K562 (cell line): ENCODE measurements at regions not wholly inside any gene's neighbourhood (a gene's known extent, or its start where the extent isn't known, plus 50 kb on each side); places are given as distances from the start of the nearest gene placed in this dataset.
A peak's percentile ranks its signal among the peaks of the same experiment; 100 is the strongest.

Experiments used
- ATAC-seq: fragments of 200-7000 bp; cut with Tn5 transposase; 3 replicates; pipeline ENCODE4 v1.9.1; 2020; ENCODE audit warnings: moderate library complexity
- BruUV-seq: library from RNA; stranded (reverse); fragments of 400-500 nt; replicated peaks from 2 replicates; lab custom pipeline; 2021; lab: Mats Ljungman, UMichigan
- CTCF ChIA-PET: fragments of 300-600 bp; formaldehyde crosslinking; extraction: SDS; loops from one replicate; lab custom pipeline; 2021; ENCODE audit warnings: low intra/inter-chr PET ratio; lab: Yijun Ruan, JAX
- POLR2A ChIA-PET: fragments of 300-600, 350-650 bp; sonication (Branson Sonifier 250); formaldehyde crosslinking; extraction: SDS; loops from one replicate; lab custom pipeline; 2021; ENCODE audit warnings: antibody characterized with exemption, inconsistent platforms; lab: Yijun Ruan, JAX
- DNase-seq, 4 experiments: peaks; one replicate each; pipeline versions ENCODE4 v3.0.0 to v3.0.0-alpha.2; 2011 to 2018; ENCODE audit warnings: low spot score in 3 of 4, mixed read lengths in 3 of 4; ENCODE audit errors: extremely low read depth in 1 of 4
- FAIRE-seq: peaks from 2 replicates; lab custom pipeline; 2011; peaks lifted over from hg19 to GRCh38; lab: Jason Lieb, UNC
- H2AFZ ChIP-seq: 2 replicates; pipeline ENCODE4 v1.6.0; 2011; ENCODE audit warnings: low read depth, low read length, control low read depth, inconsistent platforms
- H3K27ac ChIP-seq: fragments of 200-600 bp; 3 replicates; pipeline ENCODE4 v1.8.0; 2011; ENCODE audit warnings: low read depth, mild to moderate bottlenecking, control low read depth, inconsistent platforms, low read length, moderate library complexity, mixed read lengths; ENCODE audit errors: extremely low read depth
- H3K27me3 ChIP-seq, 2 experiments: fragments of 300-600 bp in 1 of 2; 2 replicates in 1 of 2; 3 replicates in 1 of 2; pipeline versions ENCODE4 v1.6.0 to v1.8.0; 2011; ENCODE audit warnings: inconsistent platforms in 2 of 2, low read length in 2 of 2, mild to moderate bottlenecking in 1 of 2, mixed read lengths in 1 of 2, moderate library complexity in 1 of 2; ENCODE audit not compliant: control insufficient read depth in 2 of 2, insufficient read depth in 2 of 2
- H3K36me3 ChIP-seq: fragments of 300-600 bp; 3 replicates; pipeline ENCODE4 v1.8.0; 2011; ENCODE audit warnings: mild to moderate bottlenecking, low read length, inconsistent platforms; ENCODE audit not compliant: control insufficient read depth, insufficient read depth
- H3K4me1 ChIP-seq, 2 experiments: fragments of 200-600 bp in 1 of 2; replicated peaks in 1 of 2; 2 replicates in 1 of 2; 3 replicates in 1 of 2; pipeline versions ENCODE4 v1.5.1 to v1.8.0; 2011; ENCODE audit warnings: inconsistent platforms in 2 of 2, low read length in 2 of 2, mild to moderate bottlenecking in 1 of 2, mixed read lengths in 1 of 2, moderate library complexity in 1 of 2; ENCODE audit not compliant: control insufficient read depth in 2 of 2, insufficient read depth in 2 of 2
- H3K4me2 ChIP-seq: 2 replicates; pipeline ENCODE4 v1.6.1; 2011; ENCODE audit warnings: low read length, control low read depth, inconsistent platforms, mixed read lengths; ENCODE audit not compliant: insufficient read depth
- H3K4me3 ChIP-seq: fragments of 200-600 bp; sonication (generic), shearing (Covaris generic); 2 replicates; pipeline ENCODE4 v1.5.1; 2016; ENCODE audit warnings: control low read depth, inconsistent platforms
- H3K79me2 ChIP-seq: fragments of 200-600 bp; 3 replicates; pipeline ENCODE4 v1.8.0; 2011; ENCODE audit warnings: low read length, inconsistent platforms; ENCODE audit not compliant: control insufficient read depth, insufficient read depth
- H3K9ac ChIP-seq, 2 experiments: 2 replicates each; pipeline versions ENCODE4 v1.6.0 to v1.6.1; 2011; ENCODE audit warnings: low read depth in 2 of 2, low read length in 2 of 2, control low read depth in 1 of 2, inconsistent platforms in 1 of 2, mild to moderate bottlenecking in 1 of 2, mixed read lengths in 1 of 2; ENCODE audit not compliant: insufficient read depth in 1 of 2
- H3K9me1 ChIP-seq: one replicate; pipeline ENCODE4 v1.6.0; 2011; ENCODE audit warnings: inconsistent platforms, mild to moderate bottlenecking, low read length, moderate library complexity; ENCODE audit not compliant: control insufficient read depth, insufficient read depth
- H3K9me3 ChIP-seq: replicated peaks from 2 replicates; pipeline ENCODE4 v1.5.1; 2011; ENCODE audit warnings: low read depth, low read length, inconsistent platforms; ENCODE audit not compliant: control insufficient read depth, insufficient read depth
- H4K20me1 ChIP-seq: replicated peaks from 2 replicates; pipeline ENCODE4 v1.6.1; 2011; ENCODE audit warnings: low read length, inconsistent platforms, mixed read lengths; ENCODE audit not compliant: control insufficient read depth, insufficient read depth
- CBX2 ChIP-seq: fragments of 200-600 bp; sonication (generic); IDR thresholded peaks from one replicate; pipeline ENCODE4 v1.6.1; 2012; ENCODE audit warnings: mild to moderate bottlenecking, low read length, inconsistent platforms; ENCODE audit not compliant: insufficient read depth, poor library complexity, severe bottlenecking
- CEBPG ChIP-seq, 3 experiments: fragments of 200-800 bp in 1 of 3; sonication (Bioruptor generic) in 1 of 3; sonication (generic) in 1 of 3; formaldehyde crosslinking in 1 of 3; IDR thresholded peaks in 2 of 3; conservative IDR thresholded peaks in 1 of 3; 2 replicates each; pipeline versions ENCODE4 v1.6.1 to v1.8.0; 2016 to 2022; ENCODE audit warnings: missing compliant biosample characterization in 2 of 3, missing genetic modification characterization in 2 of 3, mild to moderate bottlenecking in 1 of 3, missing genetic modification reagents in 1 of 3
- TRIM24 ChIP-seq, 2 experiments: fragments of 450-650 bp; IDR thresholded peaks; 2 replicates each; pipeline ENCODE4 v1.6.1; 2016
- ZNF197 ChIP-seq: fragments of 200-800 bp; sonication (Bioruptor generic); IDR thresholded peaks from 2 replicates; pipeline ENCODE4 v1.6.1; 2016; ENCODE audit warnings: low read depth, missing genetic modification characterization, missing compliant biosample characterization
- WGBS: fragments of 100-300 bp; shearing (Covaris generic); methylation state at CpG from one replicate; pipeline ENCODE4 v1.1.6; 2016; ENCODE audit warnings: low coverage, mixed read lengths; ENCODE audit not compliant: insufficient coverage; ENCODE audit errors: missing lambda C conversion rate; 5-methylcytosine and 5-hydroxymethylcytosine counted together
- in situ Hi-C: fragments of 300-500 bp; cut with MboI; formaldehyde crosslinking; loops from 4 replicates; pipeline ENCODE4 v1.15.0; 2018; ENCODE audit warnings: inconsistent platforms, mixed read lengths
- intact Hi-C: fragments of 100-400 bp; cut with micrococcal nuclease; formaldehyde crosslinking; loops from 2 replicates; pipeline ENCODE4 v1.14.2; 2022
- TF ChIP-seq, protein P1 (sequence below): fragments of 450-650 bp; IDR thresholded peaks from 2 replicates; pipeline ENCODE4 v1.6.1; 2017; ENCODE audit warnings: antibody characterized with exemption, mild to moderate bottlenecking
- TF ChIP-seq, protein P2 (sequence below), 2 experiments: fragments of 450-650 bp; IDR thresholded peaks; 2 replicates each; pipeline ENCODE4 v1.6.1; 2016; ENCODE audit warnings: mild to moderate bottlenecking in 2 of 2, borderline replicate concordance in 1 of 2, low read depth in 1 of 2, moderate library complexity in 1 of 2

DNA sequence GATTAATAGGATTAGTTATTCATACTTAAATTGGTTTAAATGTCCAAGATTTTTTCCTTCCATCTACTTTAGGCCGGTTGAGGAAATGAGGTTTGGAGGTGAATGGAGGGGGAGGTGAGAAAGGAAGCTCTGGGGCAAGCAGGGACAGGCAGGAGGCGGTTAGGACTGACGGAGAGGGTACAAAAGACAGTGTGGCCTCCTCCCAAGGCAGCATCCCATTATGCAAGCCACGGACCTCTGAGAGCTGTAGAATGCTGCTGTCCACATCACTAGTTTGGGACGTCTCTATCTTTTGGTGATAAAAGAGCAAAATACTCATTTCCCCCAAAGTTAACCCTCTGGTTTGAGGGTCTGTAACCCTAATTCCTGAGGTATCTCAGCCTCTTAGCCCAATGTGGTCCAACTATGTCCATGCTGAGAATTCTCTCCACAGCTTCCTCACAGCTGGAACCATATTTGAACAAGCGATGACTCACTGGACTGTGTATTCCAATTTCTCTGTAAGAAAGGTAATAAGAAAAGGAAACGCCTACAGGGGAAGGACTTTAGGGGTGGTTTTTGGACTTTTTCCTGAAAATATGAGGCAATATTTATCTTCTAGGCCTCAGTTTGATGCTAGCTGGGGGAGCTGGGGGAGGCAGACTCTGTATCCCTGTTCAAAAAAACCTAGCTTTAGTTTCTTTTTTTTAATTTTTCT, 172.2 kb downstream of the TFAP2B start:
- FAIRE-seq: peak; percentile 51
- Histone ChIP-seq H3K79me2 (no peaks in the 10 kb centered on the region), H3K4me1 (peaks cover 0 to 18% of the 10 kb centered on the region in 2 experiments; a peak in 3 of 5 replicates), H3K4me3 (no peak overlapping the region), H3K36me3 (no peaks in the 10 kb centered on the region), H4K20me1 (no peaks in the 10 kb centered on the region), H3K27ac (peak overlapping the region; percentile 22; the same call in 1 of the 3 replicates), H3K9me3 (no peaks in the 10 kb centered on the region), H3K9me1 (no peaks in the 10 kb centered on the region), H3K9ac (no peak overlapping the region), H3K27me3 (no peaks in the 10 kb centered on the region), H2AFZ (peak overlapping the region; percentile 83), H3K4me2 (no peak overlapping the region)
- intact Hi-C loops: no loop called here
- CTCF ChIA-PET: no interaction called here
- ATAC-seq: peak; percentile 46
- DNase-seq: peak in 2 of 4 experiments; percentile 35 to 53
- 59% methylated on average over 7 of the region's 7 CpGs for WGBS
- POLR2A ChIA-PET: interaction anchor here (0.5 to 1.5 kb wide), 6 partner anchors 9 to 104 kb away, joined by 3 to 7 read pairs (median 3); no protein-coding TSS in a partner anchor
- no TSS peak for BruUV-seq
- in situ Hi-C loops: no loop called here
- TF ChIP-seq CEBPG (CRISPR knock-in tag; IDR thresholded peaks at IDR 0.05) (no peak), CEBPG (tag; conservative IDR thresholded peaks at IDR 0.05 in 1 of 2, IDR thresholded peaks at IDR 0.05 in 1 of 2) (peak in 1 of 2 experiments; percentile 62; a peak in 2 of 4 replicates), ZNF197 (CRISPR knock-in tag) (no peak), TRIM24 (IDR thresholded peaks at IDR 0.05) (no peak), CBX2 (no peak)
- TF ChIP-seq, protein P1, sequence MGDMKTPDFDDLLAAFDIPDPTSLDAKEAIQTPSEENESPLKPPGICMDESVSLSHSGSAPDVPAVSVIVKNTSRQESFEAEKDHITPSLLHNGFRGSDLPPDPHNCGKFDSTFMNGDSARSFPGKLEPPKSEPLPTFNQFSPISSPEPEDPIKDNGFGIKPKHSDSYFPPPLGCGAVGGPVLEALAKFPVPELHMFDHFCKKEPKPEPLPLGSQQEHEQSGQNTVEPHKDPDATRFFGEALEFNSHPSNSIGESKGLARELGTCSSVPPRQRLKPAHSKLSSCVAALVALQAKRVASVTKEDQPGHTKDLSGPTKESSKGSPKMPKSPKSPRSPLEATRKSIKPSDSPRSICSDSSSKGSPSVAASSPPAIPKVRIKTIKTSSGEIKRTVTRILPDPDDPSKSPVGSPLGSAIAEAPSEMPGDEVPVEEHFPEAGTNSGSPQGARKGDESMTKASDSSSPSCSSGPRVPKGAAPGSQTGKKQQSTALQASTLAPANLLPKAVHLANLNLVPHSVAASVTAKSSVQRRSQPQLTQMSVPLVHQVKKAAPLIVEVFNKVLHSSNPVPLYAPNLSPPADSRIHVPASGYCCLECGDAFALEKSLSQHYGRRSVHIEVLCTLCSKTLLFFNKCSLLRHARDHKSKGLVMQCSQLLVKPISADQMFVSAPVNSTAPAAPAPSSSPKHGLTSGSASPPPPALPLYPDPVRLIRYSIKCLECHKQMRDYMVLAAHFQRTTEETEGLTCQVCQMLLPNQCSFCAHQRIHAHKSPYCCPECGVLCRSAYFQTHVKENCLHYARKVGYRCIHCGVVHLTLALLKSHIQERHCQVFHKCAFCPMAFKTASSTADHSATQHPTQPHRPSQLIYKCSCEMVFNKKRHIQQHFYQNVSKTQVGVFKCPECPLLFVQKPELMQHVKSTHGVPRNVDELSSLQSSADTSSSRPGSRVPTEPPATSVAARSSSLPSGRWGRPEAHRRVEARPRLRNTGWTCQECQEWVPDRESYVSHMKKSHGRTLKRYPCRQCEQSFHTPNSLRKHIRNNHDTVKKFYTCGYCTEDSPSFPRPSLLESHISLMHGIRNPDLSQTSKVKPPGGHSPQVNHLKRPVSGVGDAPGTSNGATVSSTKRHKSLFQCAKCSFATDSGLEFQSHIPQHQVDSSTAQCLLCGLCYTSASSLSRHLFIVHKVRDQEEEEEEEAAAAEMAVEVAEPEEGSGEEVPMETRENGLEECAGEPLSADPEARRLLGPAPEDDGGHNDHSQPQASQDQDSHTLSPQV: peak; percentile 46; the same call in 1 of the 2 replicates
- TF ChIP-seq, protein P2, sequence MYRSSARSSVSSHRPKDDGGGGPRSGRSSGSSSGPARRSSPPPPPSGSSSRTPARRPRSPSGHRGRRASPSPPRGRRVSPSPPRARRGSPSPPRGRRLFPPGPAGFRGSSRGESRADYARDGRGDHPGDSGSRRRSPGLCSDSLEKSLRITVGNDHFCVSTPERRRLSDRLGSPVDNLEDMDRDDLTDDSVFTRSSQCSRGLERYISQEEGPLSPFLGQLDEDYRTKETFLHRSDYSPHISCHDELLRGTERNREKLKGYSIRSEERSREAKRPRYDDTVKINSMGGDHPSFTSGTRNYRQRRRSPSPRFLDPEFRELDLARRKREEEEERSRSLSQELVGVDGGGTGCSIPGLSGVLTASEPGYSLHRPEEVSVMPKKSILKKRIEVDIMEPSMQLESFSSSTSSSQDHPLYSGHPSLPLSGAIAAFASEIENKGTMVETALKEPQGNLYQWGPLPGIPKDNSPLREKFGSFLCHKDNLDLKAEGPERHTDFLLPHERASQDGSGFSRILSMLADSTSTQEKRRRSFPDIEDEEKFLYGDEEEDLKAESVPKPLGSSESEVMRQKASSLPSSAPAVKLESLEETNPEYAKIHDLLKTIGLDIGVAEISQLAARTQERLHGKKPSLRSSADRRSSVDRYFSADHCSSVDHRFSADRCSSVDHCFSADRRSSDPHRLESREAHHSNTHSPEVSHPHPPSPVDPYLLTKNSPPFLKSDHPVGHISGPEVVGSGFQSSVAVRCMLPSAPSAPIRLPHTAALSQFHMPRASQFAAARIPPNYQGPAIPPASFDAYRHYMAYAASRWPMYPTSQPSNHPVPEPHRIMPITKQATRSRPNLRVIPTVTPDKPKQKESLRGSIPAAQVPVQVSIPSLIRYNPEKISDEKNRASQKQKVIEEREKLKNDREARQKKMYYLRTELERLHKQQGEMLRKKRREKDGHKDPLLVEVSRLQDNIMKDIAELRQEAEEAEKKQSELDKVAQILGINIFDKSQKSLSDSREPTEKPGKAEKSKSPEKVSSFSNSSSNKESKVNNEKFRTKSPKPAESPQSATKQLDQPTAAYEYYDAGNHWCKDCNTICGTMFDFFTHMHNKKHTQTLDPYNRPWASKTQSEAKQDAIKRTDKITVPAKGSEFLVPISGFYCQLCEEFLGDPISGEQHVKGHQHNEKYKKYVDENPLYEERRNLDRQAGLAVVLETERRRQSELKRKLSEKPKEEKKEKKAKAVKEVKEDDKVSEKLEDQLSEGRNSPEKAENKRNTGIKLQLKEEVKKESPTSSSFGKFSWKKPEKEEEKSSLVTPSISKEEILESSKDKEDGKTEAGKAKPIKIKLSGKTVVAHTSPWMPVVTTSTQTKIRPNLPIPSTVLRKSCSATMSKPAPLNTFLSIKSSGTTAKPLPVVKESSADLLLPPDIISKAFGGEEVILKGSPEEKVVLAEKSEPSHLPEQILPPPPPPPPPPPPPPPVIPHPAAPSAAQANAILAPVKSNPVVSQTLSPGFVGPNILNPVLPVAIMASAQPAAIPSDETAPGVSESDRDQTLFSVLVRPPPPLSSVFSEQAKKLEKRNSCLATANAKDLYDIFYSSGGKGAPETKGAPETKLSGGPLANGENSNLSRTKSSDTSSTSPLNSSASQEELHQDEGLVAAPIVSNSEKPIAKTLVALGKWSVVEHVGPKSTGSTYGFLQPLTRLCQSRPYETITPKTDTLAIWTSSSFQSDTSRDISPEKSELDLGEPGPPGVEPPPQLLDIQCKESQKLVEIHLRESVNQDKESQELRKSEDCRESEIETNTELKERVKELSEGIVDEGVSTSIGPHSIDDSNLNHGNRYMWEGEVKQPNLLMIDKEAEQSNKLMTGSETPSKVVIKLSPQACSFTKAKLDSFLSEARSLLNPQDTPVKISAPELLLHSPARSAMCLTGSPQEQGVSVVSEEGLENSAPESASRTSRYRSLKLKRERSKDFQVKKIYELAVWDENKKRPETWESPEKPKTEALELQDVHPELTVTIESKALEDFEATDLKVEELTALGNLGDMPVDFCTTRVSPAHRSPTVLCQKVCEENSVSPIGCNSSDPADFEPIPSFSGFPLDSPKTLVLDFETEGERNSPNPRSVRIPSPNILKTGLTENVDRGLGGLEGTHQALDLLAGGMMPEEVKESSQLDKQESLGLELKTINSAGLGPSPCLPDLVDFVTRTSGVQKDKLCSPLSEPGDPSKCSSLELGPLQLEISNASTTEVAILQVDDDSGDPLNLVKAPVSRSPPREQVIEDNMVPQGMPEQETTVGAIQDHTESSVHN (IDR thresholded peaks at IDR 0.05; ENCODE audit: borderline replicate concordance in 1 of 2, low read depth in 1 of 2): no peak
